Eye (tissue), 1 donor: ENCODE measurements at regions not wholly inside any gene's neighbourhood (a gene's known extent, or its start where the extent isn't known, plus 50 kb on each side); places are given as distances from the start of the nearest gene placed in this dataset.

Experiments
- DNase-seq: peaks from one replicate; pipeline ENCODE4 v3.0.0-alpha.2; 2015

- no peak for DNase-seq
Measured at GRCh38 chr21:38875694-38876492, 70.2 kb downstream of the ETS2 start.
